ENCODE measurements at regions not wholly inside any gene's neighbourhood (a gene's known extent, or its start where the extent isn't known, plus 50 kb on each side); places are given as distances from the start of the nearest gene placed in this dataset.

- POLR2A ChIA-PET, result no interaction called here
- Histone ChIP-seq H3K9me3 (ENCODE audit: control insufficient read depth, insufficient read depth, low read depth, low read length) (no peaks in the 10 kb centered on the region), H3K4me3 (ENCODE audit: low read depth in 2 of 2, low read length in 2 of 2) (no peak overlapping the region), H3K27ac (ENCODE audit: low read length) (no peak overlapping the region), H3K4me1 (ENCODE audit: control insufficient read depth, insufficient read depth, low read length) (no peaks in the 10 kb centered on the region), H3K27me3 (ENCODE audit: control insufficient read depth, insufficient read depth, low read length) (no peaks in the 10 kb centered on the region), H3K36me3 (ENCODE audit: control insufficient read depth, insufficient read depth, low read length) (no peaks in the 10 kb centered on the region)
- DNase-seq (ENCODE audit: low read depth, low spot score) (no peak), ATAC-seq (no peak)
- intact Hi-C loops (cut with micrococcal nuclease; ENCODE audit: unreplicated experiment) (no loop called here), in situ Hi-C loops (cut with HindIII; ENCODE audit: low pct_unique_long_range_greater_than_20kb, low sequenced_read_pairs) (no loop called here)
- CTCF ChIA-PET, result no interaction called here
- TF ChIP-seq REST (IDR thresholded peaks at IDR 0.05; ENCODE audit: insufficient read depth in 1 of 2, low read depth in 2 of 2, low read length in 1 of 2) (no peak), POLR2AphosphoS5 (IDR thresholded peaks at IDR 0.05; ENCODE audit: low read depth, low read length) (no peak), SIN3A (IDR thresholded peaks at IDR 0.05; ENCODE audit: borderline replicate concordance, insufficient read depth, low read depth, low read length) (no peak), CTCF (IDR thresholded peaks at IDR 0.05) (no peak), TCF7L2 (IDR thresholded peaks at IDR 0.05; ENCODE audit: low read depth, low read length) (no peak)
- no TSS peak for BruUV-seq (replicated peaks)
Measured at GRCh38 chr11:105224482-105225253, 85.1 kb upstream of the CARD18 start.

DNA sequence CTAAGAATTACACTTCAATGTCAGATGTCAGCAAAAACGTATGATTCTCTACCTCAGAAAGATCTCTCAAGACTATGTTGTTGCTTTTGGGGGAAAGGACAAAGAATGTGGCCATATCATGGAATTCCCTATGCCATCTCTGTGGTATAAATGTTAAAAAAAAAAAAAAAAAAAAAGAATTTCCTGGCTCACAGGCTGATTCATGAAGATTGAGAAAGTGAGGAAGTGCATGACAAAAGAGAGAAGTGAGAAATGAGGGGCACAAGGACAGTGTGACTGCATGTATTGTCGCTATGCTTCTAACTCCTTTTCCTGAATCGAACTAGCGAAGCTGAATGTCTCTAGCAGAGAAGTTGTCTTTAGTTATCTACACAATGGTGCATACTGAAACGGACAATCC lies 80.6 kb upstream of the CARD18 start:
- CTCF ChIA-PET, result no interaction called here
- no peak for ATAC-seq
- BruUV-seq (replicated peaks), result no TSS peak
- Histone ChIP-seq H3K36me3 (ENCODE audit: control insufficient read depth, insufficient read depth, low read length) (no peaks in the 10 kb centered on the region), H3K9me3 (ENCODE audit: control insufficient read depth, insufficient read depth, low read depth, low read length) (no peaks in the 10 kb centered on the region), H3K27ac (ENCODE audit: low read length) (no peak overlapping the region), H3K4me3 (ENCODE audit: low read depth in 2 of 2, low read length in 2 of 2) (no peak overlapping the region), H3K27me3 (ENCODE audit: control insufficient read depth, insufficient read depth, low read length) (no peaks in the 10 kb centered on the region), H3K4me1 (ENCODE audit: control insufficient read depth, insufficient read depth, low read length) (no peaks in the 10 kb centered on the region)
- in situ Hi-C loops (cut with HindIII; ENCODE audit: low pct_unique_long_range_greater_than_20kb, low sequenced_read_pairs), result no loop called here
- intact Hi-C loops (cut with micrococcal nuclease; ENCODE audit: unreplicated experiment), result no loop called here
- POLR2A ChIA-PET, result no interaction called here
- DNase-seq (ENCODE audit: low read depth, low spot score), result no peak
- no peak for TF ChIP-seq TCF7L2 (IDR thresholded peaks at IDR 0.05; ENCODE audit: low read depth, low read length)
- no peak for TF ChIP-seq SIN3A (IDR thresholded peaks at IDR 0.05; ENCODE audit: borderline replicate concordance, insufficient read depth, low read depth, low read length)
- no peak for TF ChIP-seq POLR2AphosphoS5 (IDR thresholded peaks at IDR 0.05; ENCODE audit: low read depth, low read length)
- TF ChIP-seq REST (IDR thresholded peaks at IDR 0.05; ENCODE audit: insufficient read depth in 1 of 2, low read depth in 2 of 2, low read length in 1 of 2), result no peak
- no peak for TF ChIP-seq CTCF (IDR thresholded peaks at IDR 0.05)
